ENCODE measurements at regions not wholly inside any gene's neighbourhood (a gene's known extent, or its start where the extent isn't known, plus 50 kb on each side); places are given as distances from the start of the nearest gene placed in this dataset.

GRCh38 chr4:20386906-20387305 is 135.2 kb downstream of the SLIT2 start:
- ATAC-seq (ENCODE audit: poor library complexity): no peak
- DNase-seq: no peak
- intact Hi-C loops (cut with DNase I): no loop called here

DNA sequence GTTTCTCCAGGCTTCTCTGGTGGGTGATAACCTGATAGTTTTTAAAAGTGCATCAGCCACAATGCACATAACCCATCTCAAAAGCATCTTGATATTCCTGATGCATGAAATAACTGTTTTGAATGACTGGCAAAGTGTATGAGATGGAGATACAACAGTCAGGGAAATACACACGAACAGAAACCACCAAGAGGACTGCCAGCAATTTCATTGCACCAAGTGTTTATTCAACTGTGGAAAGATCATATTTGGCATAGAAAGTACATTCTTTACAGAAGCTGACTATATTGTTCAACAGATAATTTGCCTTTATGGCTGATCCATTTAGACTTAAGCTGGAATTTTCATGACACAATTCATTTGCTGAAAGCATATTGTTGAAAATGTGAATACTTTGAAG is 139.5 kb downstream of the SLIT2 start:
- ATAC-seq (ENCODE audit: poor library complexity) (no peak), DNase-seq (no peak)
- intact Hi-C loops (cut with DNase I): no loop called here

GRCh38 chr4:20391912-20392311 is 140.2 kb downstream of the SLIT2 start:
- intact Hi-C loops (cut with DNase I): no loop called here
- ATAC-seq (ENCODE audit: poor library complexity) (no peak), DNase-seq (no peak)

GRCh38 chr4:20393486-20394100 is 141.9 kb downstream of the SLIT2 start:
- no peak for DNase-seq
- ATAC-seq (ENCODE audit: poor library complexity): no peak
- intact Hi-C loops (cut with DNase I): no loop called here

- intact Hi-C loops (cut with DNase I): no loop called here
- ATAC-seq (ENCODE audit: poor library complexity) (no peak), DNase-seq (no peak)
Measured at GRCh38 chr4:20394512-20394911, 142.8 kb downstream of the SLIT2 start.

- intact Hi-C loops (cut with DNase I): no loop called here
- ATAC-seq (ENCODE audit: poor library complexity): no peak
- no peak for DNase-seq
Measured at GRCh38 chr4:20395160-20395773, 143.6 kb downstream of the SLIT2 start.

- ATAC-seq (ENCODE audit: poor library complexity) (peak; percentile 29), DNase-seq (no peak)
- intact Hi-C loops (cut with DNase I): no loop called here
Measured at GRCh38 chr4:20403290-20403689, 151.6 kb downstream of the SLIT2 start.

DNA sequence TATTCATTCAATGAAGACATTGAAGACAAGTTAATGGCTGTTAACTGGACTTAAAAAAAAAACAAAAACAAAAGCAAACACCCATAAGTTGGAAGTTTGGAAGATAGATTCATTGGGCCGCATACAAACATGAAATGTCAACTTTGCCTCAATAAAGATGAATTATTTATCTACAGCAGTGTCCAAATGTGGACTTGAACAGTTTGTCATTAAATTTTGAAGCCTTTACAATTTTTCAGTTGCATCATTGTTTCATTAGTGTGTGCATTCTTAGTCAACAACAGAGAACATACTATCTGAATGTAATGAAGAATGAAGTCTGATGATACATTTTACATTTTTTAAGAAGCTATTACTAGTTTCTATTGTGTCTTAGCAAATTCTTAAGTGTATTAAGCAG is 152.1 kb downstream of the SLIT2 start:
- intact Hi-C loops (cut with DNase I): no loop called here
- ATAC-seq (ENCODE audit: poor library complexity) (no peak), DNase-seq (no peak)

DNA sequence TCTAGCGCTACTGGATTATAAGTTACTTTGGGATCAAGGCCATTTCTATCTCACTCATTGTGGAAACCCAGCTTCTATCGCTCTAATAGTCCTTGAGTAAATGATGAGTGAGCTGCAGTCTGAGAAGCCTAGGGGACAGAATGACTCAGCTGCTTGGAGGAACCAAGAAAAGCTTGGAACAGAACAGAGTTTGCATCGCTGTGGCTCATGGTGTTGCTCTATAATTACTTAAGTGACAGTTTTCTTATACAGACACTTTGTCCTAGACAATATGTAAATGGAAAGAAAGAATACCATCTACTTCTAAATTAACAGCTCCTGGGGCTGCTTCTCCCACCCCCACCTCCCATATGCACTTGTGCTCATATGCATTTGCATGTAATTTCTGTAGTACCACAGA is 156.9 kb downstream of the SLIT2 start:
- intact Hi-C loops (cut with DNase I): no loop called here
- ATAC-seq (ENCODE audit: poor library complexity): no peak
- no peak for DNase-seq

- intact Hi-C loops (cut with DNase I): no loop called here
- DNase-seq (no peak), ATAC-seq (ENCODE audit: poor library complexity) (no peak)
Measured at GRCh38 chr4:20412072-20412471, 160.4 kb downstream of the SLIT2 start.

DNA sequence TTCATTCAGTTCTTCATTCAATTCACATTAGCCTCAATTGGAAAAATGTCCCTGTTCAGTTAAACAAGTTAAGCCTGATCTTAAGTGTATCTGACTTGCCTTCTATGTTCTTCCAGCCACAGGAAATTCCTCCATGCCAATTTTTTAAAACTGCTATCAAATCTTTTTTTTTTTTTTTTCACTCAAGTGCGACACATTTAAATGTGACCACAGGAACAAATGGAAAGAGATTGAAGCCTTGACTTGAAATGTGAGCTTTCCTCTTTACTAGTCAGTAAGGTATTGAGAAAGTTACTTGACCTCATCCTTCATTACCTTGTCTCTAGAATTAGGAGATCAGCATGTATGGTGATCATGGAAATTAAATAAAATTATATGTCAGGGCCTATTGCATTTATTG is 165.1 kb downstream of the SLIT2 start:
- intact Hi-C loops (cut with DNase I): no loop called here
- DNase-seq (no peak), ATAC-seq (ENCODE audit: poor library complexity) (no peak)

DNA sequence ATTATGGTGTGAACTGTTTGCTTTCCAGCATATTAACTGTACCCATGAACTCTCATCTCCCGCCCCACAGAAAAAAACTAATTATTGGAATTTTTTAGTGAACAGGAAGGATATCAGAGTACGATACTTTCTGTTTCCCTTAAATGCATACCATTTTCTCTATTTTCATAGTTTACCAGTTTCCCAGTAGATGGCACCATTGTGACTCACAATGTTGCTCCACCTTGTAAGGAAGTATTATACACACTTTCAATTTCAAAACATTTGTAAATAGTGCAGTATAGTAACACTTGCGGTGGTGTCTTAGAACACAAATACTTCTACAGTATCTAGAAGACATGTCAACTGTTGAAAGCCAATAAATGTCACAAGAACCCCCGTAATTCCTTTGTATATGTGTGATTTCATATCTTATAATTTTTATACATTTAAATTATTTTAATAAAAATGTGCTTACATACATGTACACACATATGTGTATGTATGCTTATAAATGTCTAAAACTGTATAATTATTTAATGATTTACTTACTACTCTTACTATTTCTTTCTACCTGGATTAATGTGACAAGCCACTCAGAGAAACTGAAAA is 167.3 kb downstream of the SLIT2 start:
- DNase-seq (no peak), ATAC-seq (ENCODE audit: poor library complexity) (peak; percentile 82)
- intact Hi-C loops (cut with DNase I): no loop called here

DNA sequence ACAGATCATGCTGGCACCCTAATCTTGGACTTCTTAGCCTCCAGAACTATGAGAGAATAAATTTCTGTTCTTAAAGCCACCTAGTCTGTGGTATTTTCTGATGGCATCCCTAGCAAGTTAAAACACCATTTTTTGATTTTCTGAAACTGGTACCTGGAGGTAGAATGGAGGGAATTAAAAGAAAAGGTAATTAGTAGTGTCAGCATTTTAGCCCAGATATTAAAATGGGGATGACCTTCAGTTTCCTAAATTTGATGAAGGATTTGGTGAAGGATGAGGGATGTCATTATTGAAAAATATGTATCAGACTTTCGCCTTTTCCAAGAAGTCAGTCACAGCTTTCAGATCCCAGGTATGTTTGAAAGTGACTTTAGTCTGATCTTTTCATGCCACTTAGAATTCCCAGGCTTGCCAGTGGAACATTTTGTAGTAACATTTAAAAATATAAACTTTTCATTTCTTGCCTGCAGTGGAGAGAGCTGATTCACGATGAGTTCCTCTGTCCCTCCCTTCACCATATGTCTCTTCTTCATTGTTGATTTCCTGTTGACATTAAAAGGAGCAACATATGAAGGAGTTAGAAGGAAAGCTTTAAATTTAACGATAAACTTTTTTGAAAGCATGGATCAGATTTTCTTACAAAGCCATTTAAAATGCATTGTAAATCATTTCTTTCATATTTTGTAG is 169.4 kb downstream of the SLIT2 start:
- intact Hi-C loops (cut with DNase I): loop anchor here (5.0 to 10.0 kb wide), 2 partner anchors 126 to 264 kb away; no protein-coding TSS in a partner anchor
- no peak for ATAC-seq (ENCODE audit: poor library complexity)

GRCh38 chr4:20421603-20421985 is 169.9 kb downstream of the SLIT2 start:
- ATAC-seq (ENCODE audit: poor library complexity) (no peak), DNase-seq (no peak)
- intact Hi-C loops (cut with DNase I): loop anchor here (5.0 to 10.0 kb wide), 2 partner anchors 126 to 263 kb away; no protein-coding TSS in a partner anchor

More for the DNA sequence above, 169.4 kb downstream of the SLIT2 start:
- DNase-seq: no peak

- ATAC-seq (ENCODE audit: poor library complexity) (peak; percentile 49), DNase-seq (no peak)
- intact Hi-C loops (cut with DNase I): loop anchor here (5.0 to 10.0 kb wide), 2 partner anchors 125 to 262 kb away; no protein-coding TSS in a partner anchor
Measured at GRCh38 chr4:20422398-20422797, 170.7 kb downstream of the SLIT2 start.

DNA sequence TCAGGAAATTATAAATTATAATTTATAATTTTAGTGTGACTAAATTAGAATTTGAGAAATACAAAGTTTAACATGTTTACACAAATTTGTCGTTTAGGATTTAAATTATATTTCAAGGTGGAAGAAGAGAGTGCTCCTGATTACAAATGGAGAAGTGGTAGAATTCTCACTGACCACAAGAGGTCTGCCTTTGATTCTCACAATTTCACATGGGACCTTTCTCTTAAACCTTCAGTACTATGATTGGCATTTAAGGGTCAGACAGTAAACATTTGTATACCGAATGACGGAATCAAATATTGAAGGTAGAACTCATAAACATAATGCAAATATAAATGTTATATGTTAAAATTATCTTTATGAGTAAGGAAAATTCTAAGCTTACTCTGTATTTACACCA is 171.7 kb downstream of the SLIT2 start:
- ATAC-seq (ENCODE audit: poor library complexity): no peak
- no peak for DNase-seq
- intact Hi-C loops (cut with DNase I): loop anchor here (5.0 to 10.0 kb wide), 2 partner anchors 124 to 261 kb away; no protein-coding TSS in a partner anchor

GRCh38 chr4:20426028-20426427 is 174.3 kb downstream of the SLIT2 start:
- intact Hi-C loops (cut with DNase I): loop anchor here (10.0 kb wide), 1 partner anchor 259 kb away; no protein-coding TSS in a partner anchor
- ATAC-seq (ENCODE audit: poor library complexity) (no peak), DNase-seq (no peak)

DNA sequence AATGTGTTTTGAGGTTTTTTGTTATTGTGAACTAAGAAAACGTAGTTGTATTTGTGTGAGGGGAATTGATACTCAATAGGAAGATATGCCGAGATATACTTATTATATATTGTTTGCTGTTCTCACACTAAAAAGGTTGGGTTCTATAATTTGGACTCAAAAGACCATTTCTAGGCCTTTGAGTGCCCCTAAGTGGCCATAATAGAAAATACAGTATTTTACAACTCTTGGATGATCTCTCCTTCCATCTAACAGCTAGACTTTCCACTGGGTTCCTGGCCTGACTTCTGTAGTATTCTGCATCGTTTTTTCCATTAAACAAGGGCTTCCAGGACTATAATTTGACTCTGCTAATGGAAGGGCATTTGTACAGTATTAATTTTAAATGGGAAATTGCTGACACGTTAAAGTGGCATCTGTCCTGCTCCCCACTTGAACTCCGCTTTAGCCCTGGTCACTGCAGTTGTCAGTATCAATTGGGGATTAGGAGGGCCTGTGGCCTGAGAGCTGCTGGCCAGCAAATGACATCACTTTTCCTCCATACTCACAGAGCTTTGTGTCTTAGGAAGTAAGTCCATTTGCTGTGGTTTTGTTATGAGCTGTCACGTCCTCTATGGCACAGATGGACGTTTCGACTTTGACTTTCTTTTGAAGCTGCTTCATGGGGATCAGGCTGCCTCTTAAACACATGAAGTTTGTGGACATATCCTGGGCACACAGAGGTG is 176.9 kb downstream of the SLIT2 start:
- intact Hi-C loops (cut with DNase I): loop anchor here (10.0 kb wide), 1 partner anchor 256 kb away; no protein-coding TSS in a partner anchor
- DNase-seq (no peak), ATAC-seq (ENCODE audit: poor library complexity) (no peak)
